Central memory CD8-positive, alpha-beta T cell (primary cell): ENCODE measurements at regions not wholly inside any gene's neighbourhood (a gene's known extent, or its start where the extent isn't known, plus 50 kb on each side); places are given as distances from the start of the nearest gene placed in this dataset.
"Not testable (repeated sequence)": the region's sequence is repeated elsewhere in the genome, so short reads cannot be mapped to it uniquely, and the experiment has no call there.

Experiments
- ATAC-seq: fragments of 150-1000 bp; cut with Tn5 transposase; replicated peaks from 2 replicates; pipeline ENCODE4 v1.10.0; 2022; ENCODE audit warnings: mild to moderate bottlenecking, moderate FRiP score, moderate number of reproducible peaks; ENCODE audit not compliant: poor library complexity, severe bottlenecking; ENCODE audit errors: extremely low read depth
- DNase-seq, 2 donors: peaks; one replicate each; pipeline ENCODE4 v3.0.0; 2021; ENCODE audit warnings: low spot score in 2 of 2
- H3K27ac Mint-ChIP-seq: one replicate; pipeline ENCODE4 v1.8.0; 2022; ENCODE audit warnings: low read depth, mild to moderate bottlenecking, moderate library complexity, mixed read lengths
- H3K27me3 Mint-ChIP-seq: one replicate; pipeline ENCODE4 v1.8.0; 2022; ENCODE audit warnings: mixed read lengths
- H3K36me3 Mint-ChIP-seq: one replicate; pipeline ENCODE4 v1.8.0; 2022; ENCODE audit warnings: mild to moderate bottlenecking, moderate library complexity, mixed read lengths; ENCODE audit not compliant: insufficient read depth
- H3K4me1 Mint-ChIP-seq: one replicate; pipeline ENCODE4 v1.8.0; 2022; ENCODE audit warnings: mixed read lengths
- H3K4me3 Mint-ChIP-seq: one replicate; pipeline ENCODE4 v1.8.0; 2022; ENCODE audit warnings: mild to moderate bottlenecking, moderate library complexity, mixed read lengths
- H3K9me3 Mint-ChIP-seq: one replicate; pipeline ENCODE4 v1.8.0; 2022; ENCODE audit warnings: mixed read lengths

GRCh38 chr2:147141930-147142329 lies 702.9 kb upstream of the ACVR2A start:
- ATAC-seq = no peak
- H3K9me3 Mint-ChIP-seq = peaks cover 15% of the 10 kb centered on the region
- H3K4me1 Mint-ChIP-seq = no peaks in the 10 kb centered on the region
- H3K36me3 Mint-ChIP-seq = no peaks in the 10 kb centered on the region
- no peak for DNase-seq
- no peak overlapping the region for H3K4me3 Mint-ChIP-seq
- H3K27me3 Mint-ChIP-seq = no peaks in the 10 kb centered on the region
- H3K27ac Mint-ChIP-seq = no peak overlapping the region

DNA sequence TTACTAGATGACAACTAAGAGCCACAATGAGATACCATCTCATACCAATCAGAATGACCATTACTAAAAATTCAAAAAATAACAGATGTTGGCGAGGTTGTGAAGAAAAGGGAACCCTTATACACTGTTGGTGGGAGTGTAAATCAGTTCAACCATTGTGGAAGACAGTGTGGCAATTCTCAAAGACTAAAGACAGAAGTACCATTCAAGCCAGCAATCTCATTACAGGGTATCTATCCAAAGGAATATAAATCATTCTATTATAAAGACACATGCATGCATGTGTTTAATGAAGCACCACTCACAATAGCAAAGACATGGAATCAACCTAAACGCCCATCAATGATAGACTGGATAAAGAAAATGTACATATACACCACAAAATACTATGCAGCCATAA lies 705.1 kb upstream of the ACVR2A start:
- ATAC-seq, H3K27ac Mint-ChIP-seq, H3K27me3 Mint-ChIP-seq, DNase-seq, H3K36me3 Mint-ChIP-seq, H3K4me3 Mint-ChIP-seq, H3K4me1 Mint-ChIP-seq: not testable (repeated sequence)
- peaks cover 12% of the 10 kb centered on the region for H3K9me3 Mint-ChIP-seq

- ATAC-seq = no peak
- DNase-seq = no peak
- Mint-ChIP-seq H3K36me3 (peaks cover 1% of the 10 kb centered on the region), H3K4me3 (no peak overlapping the region), H3K9me3 (peaks cover 11% of the 10 kb centered on the region), H3K27me3 (no peaks in the 10 kb centered on the region), H3K4me1 (no peaks in the 10 kb centered on the region), H3K27ac (no peak overlapping the region)
These were observed 707.1 kb upstream of the ACVR2A start for GRCh38 chr2:147137711-147138110.

- H3K27ac Mint-ChIP-seq = no peak overlapping the region
- no peaks in the 10 kb centered on the region for H3K27me3 Mint-ChIP-seq
- H3K9me3 Mint-ChIP-seq = peaks cover 11% of the 10 kb centered on the region
- H3K36me3 Mint-ChIP-seq = peaks cover 1% of the 10 kb centered on the region
- DNase-seq (no peak), ATAC-seq (no peak)
- no peak overlapping the region for H3K4me3 Mint-ChIP-seq
- H3K4me1 Mint-ChIP-seq = no peaks in the 10 kb centered on the region
These were observed 709.5 kb upstream of the ACVR2A start for GRCh38 chr2:147135376-147135775.

GRCh38 chr2:147133286-147133908 lies 711.4 kb upstream of the ACVR2A start:
- no peaks in the 10 kb centered on the region for H3K27me3 Mint-ChIP-seq
- no peak overlapping the region for H3K4me3 Mint-ChIP-seq
- no peak overlapping the region for H3K27ac Mint-ChIP-seq
- DNase-seq (no peak), ATAC-seq (no peak)
- H3K9me3 Mint-ChIP-seq = peaks cover 6% of the 10 kb centered on the region
- H3K4me1 Mint-ChIP-seq = no peaks in the 10 kb centered on the region
- peaks cover 1% of the 10 kb centered on the region for H3K36me3 Mint-ChIP-seq

- H3K27me3 Mint-ChIP-seq = no peaks in the 10 kb centered on the region
- DNase-seq (no peak), ATAC-seq (no peak)
These were observed 719.7 kb upstream of the ACVR2A start for GRCh38 chr2:147125145-147125544.

GRCh38 chr2:147122944-147123343 lies 721.9 kb upstream of the ACVR2A start:
- DNase-seq = no peak
- Mint-ChIP-seq H3K4me3 (no peak overlapping the region), H3K4me1 (no peaks in the 10 kb centered on the region), H3K36me3 (no peaks in the 10 kb centered on the region), H3K9me3 (peaks cover 18% of the 10 kb centered on the region), H3K27ac (no peak overlapping the region), H3K27me3 (no peaks in the 10 kb centered on the region)
- no peak for ATAC-seq

More at GRCh38 chr2:147125145-147125544, 719.7 kb upstream of the ACVR2A start:
- peaks cover 18% of the 10 kb centered on the region for H3K9me3 Mint-ChIP-seq
- H3K27ac Mint-ChIP-seq = no peak overlapping the region
- H3K36me3 Mint-ChIP-seq = no peaks in the 10 kb centered on the region
- no peak overlapping the region for H3K4me3 Mint-ChIP-seq
- no peaks in the 10 kb centered on the region for H3K4me1 Mint-ChIP-seq

- Mint-ChIP-seq H3K27me3 (no peaks in the 10 kb centered on the region), H3K4me3 (no peak overlapping the region), H3K27ac (no peak overlapping the region), H3K36me3 (no peaks in the 10 kb centered on the region), H3K4me1 (no peaks in the 10 kb centered on the region), H3K9me3 (peaks cover 11% of the 10 kb centered on the region)
- ATAC-seq = no peak
- no peak for DNase-seq
These were observed 733.9 kb upstream of the ACVR2A start for GRCh38 chr2:147110962-147111361.

- DNase-seq (no peak), ATAC-seq (no peak)
- H3K27ac Mint-ChIP-seq = no peak overlapping the region
- H3K9me3 Mint-ChIP-seq = peaks cover 14% of the 10 kb centered on the region
- no peaks in the 10 kb centered on the region for H3K27me3 Mint-ChIP-seq
- no peaks in the 10 kb centered on the region for H3K36me3 Mint-ChIP-seq
- H3K4me1 Mint-ChIP-seq = no peaks in the 10 kb centered on the region
- H3K4me3 Mint-ChIP-seq = no peak overlapping the region
These were observed 734.5 kb upstream of the ACVR2A start for GRCh38 chr2:147110317-147110716.

DNA sequence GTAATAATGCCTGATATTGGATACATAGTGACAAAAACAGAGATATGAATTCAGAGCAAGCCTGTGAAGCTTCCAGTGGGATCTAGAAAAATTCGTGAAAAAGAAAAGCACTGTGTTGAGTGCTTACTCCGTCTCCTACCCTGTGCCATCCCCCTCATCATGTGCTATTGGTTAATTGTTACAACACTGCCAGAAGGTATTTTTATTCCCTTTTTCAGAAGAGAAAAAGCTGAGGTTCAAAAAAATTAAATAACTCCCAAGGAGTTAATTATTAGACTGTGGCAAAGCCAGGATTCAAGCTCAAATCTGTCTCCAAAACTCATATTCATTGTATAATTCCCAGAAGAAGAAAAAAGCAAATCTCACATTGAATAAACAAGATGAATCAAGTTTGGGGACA lies 735.5 kb upstream of the ACVR2A start:
- ATAC-seq (no peak), DNase-seq (no peak)
- Mint-ChIP-seq H3K9me3 (peaks cover 24% of the 10 kb centered on the region), H3K36me3 (no peaks in the 10 kb centered on the region), H3K27ac (no peak overlapping the region), H3K27me3 (no peaks in the 10 kb centered on the region), H3K4me1 (no peaks in the 10 kb centered on the region), H3K4me3 (no peak overlapping the region)

DNA sequence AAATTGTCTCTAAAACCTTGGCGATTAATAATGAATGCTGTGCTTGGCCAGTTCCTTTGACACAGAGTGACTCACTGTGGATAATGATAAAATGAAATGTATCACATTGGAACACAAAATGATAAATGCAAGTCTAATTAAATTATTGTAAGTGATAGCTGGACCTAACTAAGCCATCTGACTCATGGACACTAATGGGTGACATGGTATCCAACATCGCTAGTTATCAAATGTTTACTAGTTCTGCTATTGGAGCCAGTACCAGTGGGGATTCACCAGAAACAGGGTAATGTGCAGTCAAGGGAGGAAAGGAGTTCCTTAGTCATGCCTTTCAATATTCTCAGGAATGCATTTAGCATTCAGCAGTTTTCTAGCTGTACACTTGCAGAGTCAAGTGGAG lies 736.3 kb upstream of the ACVR2A start:
- Mint-ChIP-seq H3K36me3 (no peaks in the 10 kb centered on the region), H3K4me1 (no peaks in the 10 kb centered on the region), H3K4me3 (no peak overlapping the region), H3K9me3 (peaks cover 27% of the 10 kb centered on the region), H3K27me3 (no peaks in the 10 kb centered on the region), H3K27ac (no peak overlapping the region)
- no peak for DNase-seq
- ATAC-seq = no peak

DNA sequence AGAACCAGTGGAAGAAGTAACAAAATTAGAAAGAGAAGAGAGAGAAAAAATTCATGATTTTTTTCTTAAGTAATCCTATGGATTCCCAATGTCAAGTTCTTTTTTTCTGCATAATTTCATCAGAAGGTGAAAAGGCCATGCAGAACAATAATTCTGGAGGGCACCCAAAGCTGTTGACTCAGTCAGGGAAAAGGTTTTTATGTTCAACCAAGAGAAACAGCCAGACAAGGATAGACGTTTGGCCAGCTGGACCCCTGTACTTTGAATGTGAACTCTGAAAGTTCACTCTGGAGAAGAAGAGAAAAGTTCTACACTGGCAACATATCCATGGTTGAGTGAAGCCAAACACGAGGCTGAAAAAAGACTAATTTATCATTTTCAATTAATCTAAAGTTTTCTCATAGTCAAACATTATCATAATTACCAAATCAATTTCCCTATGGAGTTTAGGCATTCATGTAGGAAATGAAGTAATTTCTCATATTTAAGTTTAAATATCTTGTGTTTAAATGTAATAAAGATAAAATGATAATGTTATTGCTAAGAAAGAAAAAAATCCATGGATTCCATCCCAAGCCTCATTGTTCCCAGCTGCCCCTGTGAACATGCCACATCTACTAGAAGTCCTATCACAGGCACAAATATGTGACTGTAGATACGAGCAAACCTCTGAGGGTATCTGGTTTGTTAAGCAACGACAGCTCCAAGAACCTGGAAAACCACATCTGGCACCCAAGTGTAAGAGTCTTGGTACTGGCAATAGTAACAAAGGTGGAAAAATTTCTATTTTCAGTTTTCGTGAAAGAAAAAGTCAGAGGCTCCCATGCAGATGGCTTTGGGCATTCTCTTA lies 742.7 kb upstream of the ACVR2A start:
- H3K36me3 Mint-ChIP-seq = no peaks in the 10 kb centered on the region
- H3K9me3 Mint-ChIP-seq = peaks cover 17% of the 10 kb centered on the region
- no peak overlapping the region for H3K4me3 Mint-ChIP-seq
- H3K4me1 Mint-ChIP-seq = no peaks in the 10 kb centered on the region
- H3K27me3 Mint-ChIP-seq = no peaks in the 10 kb centered on the region
- no peak for ATAC-seq
- no peak overlapping the region for H3K27ac Mint-ChIP-seq
- DNase-seq = no peak

GRCh38 chr2:147100406-147101035 lies 744.3 kb upstream of the ACVR2A start:
- H3K27ac Mint-ChIP-seq = no peak overlapping the region
- ATAC-seq (no peak), DNase-seq (no peak)
- H3K36me3 Mint-ChIP-seq = no peaks in the 10 kb centered on the region
- H3K4me3 Mint-ChIP-seq = no peak overlapping the region
- H3K27me3 Mint-ChIP-seq = no peaks in the 10 kb centered on the region
- no peaks in the 10 kb centered on the region for H3K4me1 Mint-ChIP-seq
- peaks cover 15% of the 10 kb centered on the region for H3K9me3 Mint-ChIP-seq
